LNCAP (cell line): ENCODE measurements at regions not wholly inside any gene's neighbourhood (a gene's known extent, or its start where the extent isn't known, plus 50 kb on each side); places are given as distances from the start of the nearest gene placed in this dataset.

Source experiments
- CTCF ChIP-seq: fragments of 450-650 bp; IDR thresholded peaks from 2 replicates; pipeline ENCODE4 v1.5.1; 2017; ENCODE audit warnings: mild to moderate bottlenecking

GRCh38 chr5:62224987-62225601 lies 80.9 kb upstream of the KIF2A start:
- TF ChIP-seq CTCF, result peak; percentile 52

GRCh38 chr5:62231576-62231975 lies 74.4 kb upstream of the KIF2A start:
- TF ChIP-seq CTCF, result no peak

- TF ChIP-seq CTCF, result no peak
Measured at GRCh38 chr5:62256161-62257019, 49.6 kb upstream of the KIF2A start.
